Astrocyte of the spinal cord (primary cell): ENCODE measurements at regions not wholly inside any gene's neighbourhood (a gene's known extent, or its start where the extent isn't known, plus 50 kb on each side); places are given as distances from the start of the nearest gene placed in this dataset.
A peak's percentile ranks its signal among the peaks of the same experiment; 100 is the strongest.

Source experiments
- DNase-seq: peaks from one replicate; pipeline ENCODE4 v3.0.0; 2011; ENCODE audit warnings: low read depth, low spot score
- H3K4me3 ChIP-seq: 2 replicates; pipeline ENCODE4 v1.5.1; 2011; ENCODE audit warnings: low read depth, mild to moderate bottlenecking, low read length, moderate library complexity
- in situ Hi-C: cut with HindIII; loops from 2 replicates; pipeline ENCODE4 v1.10.0; 2017; ENCODE audit warnings: low sequenced_read_pairs
- TF ChIP-seq, protein P1 (sequence below): IDR thresholded peaks from 2 replicates; pipeline ENCODE4 v1.5.1; 2012; ENCODE audit warnings: low read depth, mild to moderate bottlenecking, low read length, inconsistent platforms

DNA sequence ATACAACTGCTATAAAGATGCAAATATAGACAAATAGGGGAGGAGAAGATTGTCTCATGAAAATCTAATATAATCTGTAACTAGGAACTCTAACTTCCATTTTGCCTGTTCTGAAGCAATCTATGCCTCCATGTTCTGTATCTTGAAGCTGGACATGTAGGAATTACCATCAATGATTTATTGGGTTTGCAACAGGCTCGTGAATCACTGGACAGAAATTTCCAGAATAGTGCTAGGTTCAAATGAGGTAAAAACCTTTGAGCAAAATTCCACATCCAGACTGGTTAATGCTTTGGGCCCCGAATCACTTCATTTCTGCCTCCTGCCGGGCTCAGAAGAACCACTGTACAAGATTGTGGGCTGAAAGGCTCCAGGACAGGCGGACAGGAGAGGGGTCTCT, 110.7 kb upstream of the CTTNBP2NL start:
- TF ChIP-seq, protein P1, sequence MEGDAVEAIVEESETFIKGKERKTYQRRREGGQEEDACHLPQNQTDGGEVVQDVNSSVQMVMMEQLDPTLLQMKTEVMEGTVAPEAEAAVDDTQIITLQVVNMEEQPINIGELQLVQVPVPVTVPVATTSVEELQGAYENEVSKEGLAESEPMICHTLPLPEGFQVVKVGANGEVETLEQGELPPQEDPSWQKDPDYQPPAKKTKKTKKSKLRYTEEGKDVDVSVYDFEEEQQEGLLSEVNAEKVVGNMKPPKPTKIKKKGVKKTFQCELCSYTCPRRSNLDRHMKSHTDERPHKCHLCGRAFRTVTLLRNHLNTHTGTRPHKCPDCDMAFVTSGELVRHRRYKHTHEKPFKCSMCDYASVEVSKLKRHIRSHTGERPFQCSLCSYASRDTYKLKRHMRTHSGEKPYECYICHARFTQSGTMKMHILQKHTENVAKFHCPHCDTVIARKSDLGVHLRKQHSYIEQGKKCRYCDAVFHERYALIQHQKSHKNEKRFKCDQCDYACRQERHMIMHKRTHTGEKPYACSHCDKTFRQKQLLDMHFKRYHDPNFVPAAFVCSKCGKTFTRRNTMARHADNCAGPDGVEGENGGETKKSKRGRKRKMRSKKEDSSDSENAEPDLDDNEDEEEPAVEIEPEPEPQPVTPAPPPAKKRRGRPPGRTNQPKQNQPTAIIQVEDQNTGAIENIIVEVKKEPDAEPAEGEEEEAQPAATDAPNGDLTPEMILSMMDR, result no peak
- in situ Hi-C loops, result no loop called here
- no peak overlapping the region for H3K4me3 ChIP-seq
- DNase-seq, result no peak

DNA sequence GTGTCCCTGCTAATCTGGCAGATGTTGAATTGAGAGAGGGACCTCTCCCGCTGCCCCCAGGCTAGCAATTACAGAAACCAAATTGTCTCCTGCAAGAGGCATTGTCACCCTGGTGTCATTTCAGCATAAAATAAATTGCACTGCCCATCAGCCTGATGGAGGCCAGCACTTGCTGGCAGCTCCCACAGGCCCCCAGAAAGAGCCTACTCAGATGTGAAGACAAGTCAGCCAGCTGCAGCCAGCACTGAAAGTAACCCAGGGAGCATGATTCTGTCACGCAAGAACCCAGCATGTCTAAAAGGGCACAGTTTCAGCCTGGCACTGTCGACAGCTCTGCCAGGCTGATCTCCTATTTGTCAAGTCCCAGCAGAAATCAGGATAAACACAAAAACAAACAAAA, 110.3 kb upstream of the CTTNBP2NL start:
- TF ChIP-seq, protein P1, result no peak
- no peak for DNase-seq
- in situ Hi-C loops, result no loop called here

DNA sequence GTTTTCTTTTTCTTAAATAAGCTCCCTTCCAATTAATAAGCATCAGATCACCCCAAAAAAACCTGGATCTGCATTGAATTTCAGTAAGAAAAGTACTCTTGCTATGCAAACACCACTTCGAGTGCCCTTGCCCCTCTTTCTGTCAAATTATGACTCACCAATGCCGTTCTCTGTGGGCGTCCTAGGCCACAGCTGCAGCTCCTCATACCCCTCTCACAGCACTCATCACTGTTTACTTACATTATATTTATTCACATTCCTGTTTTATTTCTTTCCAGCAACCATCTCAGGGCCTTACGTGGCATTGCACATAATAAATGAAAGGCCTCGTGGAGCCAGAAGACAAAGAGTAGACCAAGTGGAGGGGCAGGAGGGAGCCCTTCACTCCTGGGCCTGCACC, 99.1 kb upstream of the CTTNBP2NL start:
- no peak for DNase-seq
- in situ Hi-C loops, result no loop called here
- TF ChIP-seq, protein P1, result no peak
- no peak overlapping the region for H3K4me3 ChIP-seq

More for the DNA sequence above, 110.3 kb upstream of the CTTNBP2NL start:
- no peak overlapping the region for H3K4me3 ChIP-seq

DNA sequence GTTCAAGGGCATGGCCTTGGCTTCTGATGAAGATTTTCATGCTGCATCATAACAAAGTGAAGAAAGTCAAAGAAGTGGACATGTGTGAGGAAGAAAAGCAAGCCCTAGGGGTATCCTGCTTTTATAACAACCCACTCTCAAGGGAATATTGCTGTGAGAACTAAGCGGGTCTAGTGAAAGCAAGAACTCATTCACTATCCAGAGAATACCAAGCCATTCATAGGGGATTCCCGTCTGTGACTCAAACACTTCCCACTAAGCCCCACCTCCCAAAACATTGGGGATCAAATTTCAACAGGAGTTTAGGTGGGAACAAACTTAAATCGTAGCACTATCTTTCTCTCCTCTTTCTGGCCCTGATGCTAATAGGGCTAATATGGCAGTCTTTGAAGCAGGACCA, 98.5 kb upstream of the CTTNBP2NL start:
- no peak overlapping the region for H3K4me3 ChIP-seq
- in situ Hi-C loops, result no loop called here
- TF ChIP-seq, protein P1, result no peak
- no peak for DNase-seq

DNA sequence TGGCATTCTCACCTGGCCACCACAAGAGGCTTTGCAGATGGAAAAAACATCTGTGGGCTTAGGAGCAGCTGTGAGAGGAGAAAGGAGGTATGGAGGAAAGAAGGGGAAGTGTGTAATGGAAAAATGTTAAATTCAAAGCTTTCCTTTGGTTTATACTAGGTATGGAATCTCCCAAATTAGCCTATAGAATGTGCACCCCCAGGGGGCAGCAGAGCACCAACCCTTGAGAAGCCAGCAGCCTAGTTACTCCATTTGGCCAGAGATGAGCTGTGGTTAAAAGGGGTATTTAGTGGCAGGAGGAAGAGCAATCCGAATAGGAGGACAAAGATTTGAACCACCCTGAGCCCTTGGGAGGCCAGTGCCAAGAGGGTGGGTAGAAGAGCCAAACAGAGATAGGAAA, 97.5 kb upstream of the CTTNBP2NL start:
- DNase-seq, result peak; percentile 19
- TF ChIP-seq, protein P1, result peak; percentile 70
- in situ Hi-C loops, result no loop called here
- H3K4me3 ChIP-seq, result no peak overlapping the region

DNA sequence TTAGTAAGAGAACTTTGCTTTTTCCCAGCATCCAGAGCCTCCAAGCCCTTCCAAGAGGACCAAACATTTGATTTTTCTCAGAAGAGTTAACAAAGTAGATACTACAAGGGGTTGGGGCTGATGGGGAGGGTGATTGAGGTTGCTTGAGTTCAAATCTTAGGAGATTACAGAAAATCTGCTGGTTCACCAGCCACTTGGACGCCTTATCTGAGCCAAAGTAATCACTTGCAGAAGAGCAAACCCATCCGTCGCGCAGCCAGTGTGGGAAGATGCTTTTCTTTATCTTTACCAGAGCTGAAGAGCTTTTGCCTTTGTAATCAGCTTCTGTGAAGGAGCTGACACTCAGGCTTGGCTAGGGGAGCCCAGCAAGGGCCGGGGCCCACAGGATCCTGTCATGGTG, 91.9 kb upstream of the CTTNBP2NL start:
- TF ChIP-seq, protein P1, result no peak
- H3K4me3 ChIP-seq, result no peak overlapping the region
- DNase-seq, result no peak
- in situ Hi-C loops, result no loop called here

DNA sequence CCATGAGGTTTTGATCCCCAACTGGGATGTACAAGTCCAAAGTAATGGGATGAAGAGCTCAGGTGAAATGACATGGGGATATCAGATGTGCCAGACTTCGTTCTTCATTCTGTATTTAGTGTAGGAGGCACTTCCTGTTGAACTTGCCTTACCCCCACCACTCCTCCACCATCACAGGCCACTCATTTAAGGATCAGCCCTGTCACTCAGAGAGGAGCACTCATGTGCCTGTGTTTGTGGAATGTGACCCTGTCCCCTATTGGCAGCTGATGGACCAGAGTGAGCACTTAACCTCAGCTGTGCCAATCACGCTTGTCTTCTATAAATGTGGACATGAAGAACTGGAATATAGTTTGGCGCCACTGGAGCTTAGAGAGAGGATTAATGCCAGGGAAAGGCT, 91.4 kb upstream of the CTTNBP2NL start:
- TF ChIP-seq, protein P1, result no peak
- H3K4me3 ChIP-seq, result no peak overlapping the region
- DNase-seq, result no peak
- in situ Hi-C loops, result no loop called here
